Forelimb muscle (tissue), 1 donor: ENCODE measurements at regions not wholly inside any gene's neighbourhood (a gene's known extent, or its start where the extent isn't known, plus 50 kb on each side); places are given as distances from the start of the nearest gene placed in this dataset.
"Not testable (repeated sequence)": the region's sequence is repeated elsewhere in the genome, so short reads cannot be mapped to it uniquely, and the experiment has no call there.

ENCODE experiments used
- DNase-seq: peaks from one replicate; pipeline ENCODE4 v3.0.0-alpha.2; 2013; ENCODE audit warnings: low read depth

GRCh38 chr3:94507354-94507753 is 444.5 kb downstream of the NSUN3 start:
- DNase-seq = not testable (repeated sequence)

DNA sequence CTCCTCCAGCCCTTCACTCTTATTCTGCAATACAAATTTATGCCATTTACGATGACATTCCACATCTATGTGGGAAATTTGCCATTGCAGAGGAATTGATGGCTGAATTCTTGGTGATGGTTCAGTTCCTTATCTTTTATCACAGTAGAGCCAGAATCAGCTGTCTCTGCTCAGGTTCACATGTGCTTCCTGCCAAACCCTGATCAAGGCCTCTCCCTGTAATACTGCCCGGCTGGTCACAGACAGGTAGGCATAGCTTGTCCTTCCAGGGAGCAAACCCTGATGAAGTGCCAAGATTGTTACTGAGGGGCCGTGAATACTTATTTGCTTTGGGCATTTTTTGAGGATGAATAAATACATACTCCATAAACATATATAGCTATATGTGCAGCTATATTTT is 450.0 kb downstream of the NSUN3 start:
- DNase-seq = no peak

DNA sequence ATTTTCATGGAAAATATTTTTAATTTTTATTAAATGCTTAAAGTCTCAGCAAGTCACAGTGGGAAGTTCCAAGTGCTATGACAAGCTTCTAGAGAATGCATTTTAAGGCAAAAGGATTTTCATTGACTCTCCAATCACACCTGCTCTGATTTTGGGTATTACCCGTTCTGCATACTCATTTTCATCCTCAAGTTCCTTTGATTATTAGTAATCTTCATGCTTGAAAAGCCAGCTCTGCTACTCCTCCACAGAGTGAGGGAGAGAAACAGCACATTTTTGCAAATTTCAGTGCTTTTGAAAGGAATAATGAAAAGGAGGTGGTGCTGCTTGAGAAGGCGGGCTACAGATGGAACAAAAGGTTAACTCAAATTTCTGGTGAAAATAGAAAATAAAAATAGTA is 450.7 kb downstream of the NSUN3 start:
- no peak for DNase-seq

- DNase-seq = no peak
These were observed 453.1 kb downstream of the NSUN3 start for GRCh38 chr3:94515983-94516382.

DNA sequence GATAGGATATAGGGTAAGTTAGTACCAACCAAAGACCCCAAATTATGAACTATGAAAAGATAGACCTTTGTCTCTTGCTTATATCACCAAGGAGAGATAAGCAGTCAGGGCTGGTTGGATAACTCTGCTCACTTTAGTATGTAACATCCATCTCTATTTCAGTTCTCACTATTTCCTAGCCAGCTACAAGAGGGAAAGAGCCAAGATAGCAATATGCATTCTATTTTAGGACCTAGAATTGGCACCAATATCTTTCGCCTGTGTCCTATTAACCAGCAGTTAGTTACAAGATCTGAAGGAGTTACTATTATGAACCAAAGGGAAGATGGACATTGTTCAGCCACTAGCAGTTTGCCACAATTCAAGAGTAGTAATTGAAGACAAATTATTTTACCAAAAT is 457.5 kb downstream of the NSUN3 start:
- DNase-seq = no peak

DNA sequence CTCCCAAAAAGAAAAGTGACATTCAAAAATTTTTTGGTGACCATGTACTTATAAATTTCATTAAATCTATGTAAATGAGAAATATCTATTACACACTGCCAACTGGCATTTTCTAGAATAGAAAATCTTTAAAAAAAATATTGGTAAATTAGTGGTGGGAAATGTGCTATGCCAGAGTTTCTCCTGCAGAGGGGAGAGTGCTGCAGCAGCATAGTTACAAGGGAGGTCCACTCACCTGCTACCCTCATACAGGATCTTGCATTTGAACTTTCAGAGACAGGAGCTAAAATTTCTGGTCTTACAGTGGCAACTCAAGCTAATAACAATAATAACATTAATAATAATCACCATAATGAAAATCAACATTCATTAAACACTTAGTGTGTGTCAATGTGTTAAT is 459.6 kb downstream of the NSUN3 start:
- DNase-seq = no peak

DNA sequence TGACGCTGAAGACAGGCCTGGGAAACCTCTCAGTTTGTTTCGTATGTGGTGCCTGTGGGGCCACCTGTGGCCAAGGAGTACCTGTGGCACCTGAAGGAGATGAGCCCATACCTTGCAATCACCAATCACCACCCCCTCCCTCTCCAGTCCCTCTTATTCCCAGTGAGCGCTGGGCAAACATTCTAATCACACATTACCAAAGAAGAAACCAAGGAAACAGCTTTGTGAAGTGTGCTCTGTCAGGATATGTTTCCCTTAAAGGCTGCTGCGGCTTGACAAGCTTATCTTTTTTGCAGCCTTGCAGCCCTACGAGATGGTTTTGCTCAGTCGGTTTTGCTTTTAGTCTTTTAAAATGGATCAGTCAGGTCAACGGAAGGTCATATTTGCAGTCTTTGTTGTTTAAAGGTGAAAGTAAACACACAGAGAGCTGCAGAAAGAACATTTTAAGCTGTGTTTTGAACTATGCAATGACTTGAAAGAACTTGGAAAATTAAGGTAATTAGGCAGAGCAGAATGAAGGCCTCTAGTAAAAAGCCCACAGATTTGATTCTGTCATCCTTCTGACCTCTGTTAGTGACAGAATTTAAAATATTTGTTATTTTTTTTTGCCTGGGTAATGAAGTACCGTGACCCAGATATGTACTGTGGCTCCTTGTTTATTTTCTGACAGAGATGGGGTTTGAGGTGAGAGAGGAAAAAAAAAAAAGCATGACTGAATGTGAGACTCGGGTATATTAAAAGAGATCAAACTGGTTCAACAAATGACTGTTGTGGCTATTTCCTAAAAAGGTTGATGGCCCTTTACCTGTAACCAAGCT is 461.4 kb downstream of the NSUN3 start:
- DNase-seq = no peak

- no peak for DNase-seq
These were observed 462.2 kb downstream of the NSUN3 start for GRCh38 chr3:94525043-94525442.

- no peak for DNase-seq
These were observed 467.0 kb downstream of the NSUN3 start for GRCh38 chr3:94529816-94530215.

GRCh38 chr3:94532951-94533350 is 470.1 kb downstream of the NSUN3 start:
- DNase-seq = no peak

- no peak for DNase-seq
These were observed 477.1 kb downstream of the NSUN3 start for GRCh38 chr3:94539937-94540336.

DNA sequence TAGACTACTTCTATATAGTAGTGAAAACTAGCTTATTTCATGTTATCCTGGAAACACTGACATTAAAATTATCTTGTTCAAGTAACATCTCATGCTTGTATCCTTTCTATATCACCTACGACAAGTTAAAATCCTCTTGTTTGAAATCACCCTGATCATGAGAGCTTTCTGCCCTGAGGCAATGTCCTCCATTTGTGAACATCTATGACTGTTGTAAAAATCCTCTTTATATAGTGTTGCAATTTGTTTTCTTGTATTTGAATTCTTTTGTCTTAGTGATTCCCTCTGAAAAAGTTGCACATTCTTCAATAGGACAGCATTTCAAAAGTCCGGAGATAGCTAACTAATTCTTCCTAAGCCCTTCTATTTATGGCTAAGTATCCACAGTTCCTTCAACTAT is 480.3 kb downstream of the NSUN3 start:
- no peak for DNase-seq

- DNase-seq = no peak
These were observed 481.4 kb downstream of the NSUN3 start for GRCh38 chr3:94544131-94544789.

DNA sequence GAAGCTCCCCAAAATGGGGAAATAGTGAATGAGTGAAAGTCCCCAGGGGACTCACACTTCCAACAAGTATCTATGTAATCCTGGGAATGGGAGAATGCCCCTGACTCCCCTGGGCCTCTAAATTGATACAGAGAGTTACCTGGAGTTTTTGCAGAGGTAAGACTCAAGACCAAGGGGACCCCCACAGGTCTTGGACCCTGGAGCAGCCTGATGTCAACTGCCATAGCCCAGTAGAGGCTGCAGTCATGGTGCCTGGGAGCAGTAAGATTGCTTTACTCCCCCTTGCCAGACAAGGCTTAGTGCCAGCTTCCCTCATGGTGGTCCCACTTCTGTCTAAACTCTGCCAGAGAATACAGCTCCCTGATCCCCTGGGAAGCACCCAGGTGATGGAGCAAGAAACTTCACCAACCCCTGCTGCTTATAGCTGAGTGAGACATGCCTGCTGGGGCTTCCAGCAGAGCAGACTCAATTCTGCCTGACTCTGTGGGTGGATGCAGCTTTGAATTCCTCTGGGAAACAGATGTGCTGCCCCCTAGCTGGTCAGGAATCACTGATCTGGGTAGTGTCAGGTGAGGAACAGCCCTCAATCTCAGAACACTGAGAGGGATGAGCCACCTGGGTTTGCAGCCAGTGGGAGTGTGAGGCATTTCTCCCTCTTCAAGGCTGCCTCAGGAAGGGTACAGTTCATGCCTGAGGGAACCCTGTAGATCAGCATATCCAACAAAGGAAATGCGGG is 485.9 kb downstream of the NSUN3 start:
- DNase-seq = no peak

- no peak for DNase-seq
These were observed 498.2 kb downstream of the NSUN3 start for GRCh38 chr3:94561094-94561493.

- no peak for DNase-seq
These were observed 501.4 kb downstream of the NSUN3 start for GRCh38 chr3:94564247-94564646.

GRCh38 chr3:94568041-94568440 is 505.2 kb downstream of the NSUN3 start:
- no peak for DNase-seq

DNA sequence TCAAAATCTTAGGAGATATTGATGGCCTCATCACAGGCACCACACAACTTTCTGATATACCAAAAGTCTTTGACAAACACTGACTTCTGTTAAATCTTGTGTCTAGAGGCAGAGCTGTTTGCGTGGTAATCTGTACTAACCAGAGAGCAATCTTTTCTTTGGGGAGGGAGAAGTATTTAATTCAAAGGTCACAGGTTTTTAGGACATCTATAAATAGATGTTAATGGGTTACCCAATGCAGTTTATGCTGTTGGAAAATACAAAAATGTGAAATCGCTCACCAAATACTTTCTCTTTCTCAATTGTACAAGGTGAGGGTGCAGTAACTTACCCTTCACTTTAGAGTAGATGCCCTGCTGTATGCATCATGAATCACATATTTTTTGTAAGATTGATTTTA is 510.5 kb downstream of the NSUN3 start:
- no peak for DNase-seq

GRCh38 chr3:94587291-94587690 is 524.4 kb downstream of the NSUN3 start:
- no peak for DNase-seq

- DNase-seq = no peak
These were observed 530.8 kb downstream of the NSUN3 start for GRCh38 chr3:94593526-94594150.

DNA sequence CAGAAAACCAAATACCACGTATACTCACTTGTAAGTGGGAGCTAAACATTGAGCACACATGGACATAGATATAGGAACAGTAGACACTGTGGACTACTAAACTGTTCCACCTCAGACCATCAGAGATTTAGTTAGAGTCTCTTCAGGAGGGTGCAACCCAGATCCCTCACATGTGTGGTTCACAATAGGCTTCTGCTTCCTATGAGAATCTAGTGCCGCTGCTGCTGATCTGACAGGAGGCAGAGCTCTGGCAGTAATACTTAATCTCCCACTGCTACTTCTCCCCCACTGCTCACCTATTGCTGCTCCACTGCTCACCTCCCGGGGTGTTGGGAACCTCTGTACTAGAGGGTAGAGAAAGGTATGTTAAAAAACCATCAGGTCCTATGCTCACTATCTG is 533.3 kb downstream of the NSUN3 start:
- DNase-seq = no peak

GRCh38 chr3:94596887-94597566 is 534.2 kb downstream of the NSUN3 start:
- DNase-seq = no peak
